ENCODE measurements at regions not wholly inside any gene's neighbourhood (a gene's known extent, or its start where the extent isn't known, plus 50 kb on each side); places are given as distances from the start of the nearest gene placed in this dataset.

GRCh38 chr13:75231235-75231634 is 250.7 kb downstream of the TBC1D4 start:
- no peak for DNase-seq (ENCODE audit: extremely low read depth, low read depth, low spot score)

- no peak for DNase-seq (ENCODE audit: extremely low read depth, low read depth, low spot score)
These were observed 255.1 kb downstream of the TBC1D4 start for GRCh38 chr13:75226733-75227435.

- no peak for DNase-seq (ENCODE audit: extremely low read depth, low read depth, low spot score)
These were observed 255.9 kb downstream of the TBC1D4 start for GRCh38 chr13:75226092-75226491.

- no peak for DNase-seq (ENCODE audit: extremely low read depth, low read depth, low spot score)
These were observed 256.5 kb downstream of the TBC1D4 start for GRCh38 chr13:75225288-75226032.

GRCh38 chr13:75224053-75224742 is 257.8 kb downstream of the TBC1D4 start:
- no peak for DNase-seq (ENCODE audit: extremely low read depth, low read depth, low spot score)

- DNase-seq (ENCODE audit: extremely low read depth, low read depth, low spot score): no peak
These were observed 259.9 kb downstream of the TBC1D4 start for GRCh38 chr13:75222031-75222430.

GRCh38 chr13:75220861-75221260 is 261.1 kb downstream of the TBC1D4 start:
- DNase-seq (ENCODE audit: extremely low read depth, low read depth, low spot score): no peak

- DNase-seq (ENCODE audit: extremely low read depth, low read depth, low spot score): no peak
These were observed 261.8 kb downstream of the TBC1D4 start for GRCh38 chr13:75220238-75220542.

GRCh38 chr13:75219479-75220237 is 262.3 kb downstream of the TBC1D4 start:
- peak; percentile 22 for DNase-seq (ENCODE audit: extremely low read depth, low read depth, low spot score)

- no peak for DNase-seq (ENCODE audit: extremely low read depth, low read depth, low spot score)
These were observed 264.0 kb downstream of the TBC1D4 start for GRCh38 chr13:75217949-75218348.

- DNase-seq (ENCODE audit: extremely low read depth, low read depth, low spot score): no peak
These were observed 265.9 kb downstream of the TBC1D4 start for GRCh38 chr13:75216038-75216437.

GRCh38 chr13:75214846-75215245 is 267.1 kb downstream of the TBC1D4 start:
- no peak for DNase-seq (ENCODE audit: extremely low read depth, low read depth, low spot score)

- no peak for DNase-seq (ENCODE audit: extremely low read depth, low read depth, low spot score)
These were observed 279.0 kb downstream of the TBC1D4 start for GRCh38 chr13:75202981-75203380.

GRCh38 chr13:75197803-75198202 is 284.2 kb downstream of the TBC1D4 start:
- DNase-seq (ENCODE audit: extremely low read depth, low read depth, low spot score): no peak

- no peak for DNase-seq (ENCODE audit: extremely low read depth, low read depth, low spot score)
These were observed 285.7 kb downstream of the TBC1D4 start for GRCh38 chr13:75196147-75196837.

- no peak for DNase-seq (ENCODE audit: extremely low read depth, low read depth, low spot score)
These were observed 286.3 kb downstream of the TBC1D4 start for GRCh38 chr13:75195495-75196146.

- DNase-seq (ENCODE audit: extremely low read depth, low read depth, low spot score): no peak
These were observed 287.1 kb downstream of the TBC1D4 start for GRCh38 chr13:75194717-75195462.

GRCh38 chr13:75186379-75186778 is 295.6 kb downstream of the TBC1D4 start:
- DNase-seq (ENCODE audit: extremely low read depth, low read depth, low spot score): no peak

- peak; percentile 75 for DNase-seq (ENCODE audit: extremely low read depth, low read depth, low spot score)
These were observed 300.1 kb downstream of the TBC1D4 start for GRCh38 chr13:75181906-75182305.

All from glomerular endothelial cell (primary cell).